WTC11 (cell line): ENCODE measurements at regions not wholly inside any gene's neighbourhood (a gene's known extent, or its start where the extent isn't known, plus 50 kb on each side); places are given as distances from the start of the nearest gene placed in this dataset.

Source experiments
- ATAC-seq: fragments of 200-7000 bp; cut with Tn5 transposase; 2 replicates; pipeline ENCODE4 v1.10.0; 2021; ENCODE audit warnings: mild to moderate bottlenecking, moderate library complexity
- CTCF ChIA-PET: fragments of 300-600 bp; sonication (Branson Sonifier 250); formaldehyde crosslinking; loops from one replicate; lab custom pipeline; 2021; ENCODE audit warnings: antibody characterized with exemption; lab: Charles Lee
- POLR2A ChIA-PET: fragments of 350-600 bp; sonication (Branson Sonifier 250); formaldehyde crosslinking; loops from one replicate; lab custom pipeline; 2021; ENCODE audit warnings: antibody characterized with exemption; lab: Charles Lee
- DNase-seq: peaks from one replicate; pipeline ENCODE4 v3.0.0; 2021; ENCODE audit warnings: low spot score
- H3K27ac Mint-ChIP-seq: 2 replicates; pipeline ENCODE4 v1.8.0; 2021; ENCODE audit warnings: mixed read lengths
- H3K27me3 Mint-ChIP-seq: 2 replicates; pipeline ENCODE4 v1.8.0; 2021; ENCODE audit warnings: low read depth, mild to moderate bottlenecking, moderate library complexity, mixed read lengths
- H3K36me3 Mint-ChIP-seq: 2 replicates; pipeline ENCODE4 v1.8.0; 2021; ENCODE audit warnings: mixed read lengths
- H3K4me1 Mint-ChIP-seq: 2 replicates; pipeline ENCODE4 v1.8.0; 2022; ENCODE audit warnings: mixed read lengths
- H3K4me3 Mint-ChIP-seq: 2 replicates; pipeline ENCODE4 v1.8.0; 2021; ENCODE audit warnings: mild to moderate bottlenecking, moderate library complexity, mixed read lengths
- H3K9me3 Mint-ChIP-seq: 2 replicates; pipeline ENCODE4 v1.8.0; 2021; ENCODE audit warnings: mixed read lengths
- ARID4B ChIP-seq: sonication (generic); formaldehyde crosslinking; IDR thresholded peaks from 2 replicates; pipeline ENCODE4 v1.8.0; 2023; ENCODE audit warnings: missing genetic modification reagents, mild to moderate bottlenecking, borderline replicate concordance
- ATF3 ChIP-seq: sonication (generic); formaldehyde crosslinking; conservative IDR thresholded peaks from 2 replicates; pipeline ENCODE4 v1.8.1; 2022; ENCODE audit warnings: mild to moderate bottlenecking, missing genetic modification reagents
- ELF4 ChIP-seq: sonication (generic); formaldehyde crosslinking; IDR thresholded peaks from 2 replicates; pipeline ENCODE4 v1.8.1; 2022; ENCODE audit warnings: low read depth, mild to moderate bottlenecking, moderate library complexity, missing genetic modification reagents
- FOXJ3 ChIP-seq: sonication (generic); formaldehyde crosslinking; IDR thresholded peaks from 2 replicates; pipeline ENCODE4 v1.9.0; 2021; ENCODE audit warnings: missing genetic modification reagents, mild to moderate bottlenecking, borderline replicate concordance
- FOXP1 ChIP-seq: sonication (generic); formaldehyde crosslinking; IDR thresholded peaks from 2 replicates; pipeline ENCODE4 v1.8.0; 2022; ENCODE audit warnings: missing genetic modification reagents, mild to moderate bottlenecking, moderate library complexity, borderline replicate concordance
- IRF1 ChIP-seq: sonication (generic); formaldehyde crosslinking; IDR thresholded peaks from 2 replicates; pipeline ENCODE4 v1.8.0; 2023; ENCODE audit warnings: missing genetic modification reagents
- MLX ChIP-seq: sonication (generic); formaldehyde crosslinking; IDR thresholded peaks from 2 replicates; pipeline ENCODE4 v1.8.1; 2023; ENCODE audit warnings: mild to moderate bottlenecking, missing genetic modification reagents, moderate library complexity
- MXD4 ChIP-seq: fragments of 250-450 bp; sonication (Bioruptor Pico); IDR thresholded peaks from 2 replicates; pipeline ENCODE4 v1.8.0; 2021; ENCODE audit warnings: mild to moderate bottlenecking, moderate library complexity, borderline replicate concordance
- NR1H2 ChIP-seq: sonication (generic); formaldehyde crosslinking; IDR thresholded peaks from 2 replicates; pipeline ENCODE4 v1.9.0; 2021; ENCODE audit warnings: mild to moderate bottlenecking, moderate library complexity, missing genetic modification reagents
- NR2C2 ChIP-seq: sonication (generic); formaldehyde crosslinking; IDR thresholded peaks from 2 replicates; pipeline ENCODE4 v1.8.0; 2022; ENCODE audit warnings: mild to moderate bottlenecking, missing genetic modification reagents
- PREB ChIP-seq: sonication (generic); formaldehyde crosslinking; IDR thresholded peaks from 2 replicates; pipeline ENCODE4 v1.8.1; 2022; ENCODE audit warnings: mild to moderate bottlenecking, missing genetic modification reagents, moderate library complexity, borderline replicate concordance
- RELA ChIP-seq: sonication (generic); formaldehyde crosslinking; IDR thresholded peaks from 2 replicates; pipeline ENCODE4 v1.8.1; 2022; ENCODE audit warnings: missing genetic modification reagents, mild to moderate bottlenecking, borderline replicate concordance
- RORB ChIP-seq: fragments of 250-450 bp; sonication (Bioruptor Pico); IDR thresholded peaks from 2 replicates; pipeline ENCODE4 v1.9.0; 2021; ENCODE audit warnings: mild to moderate bottlenecking
- STAT6 ChIP-seq: sonication (generic); formaldehyde crosslinking; conservative IDR thresholded peaks from 2 replicates; pipeline ENCODE4 v1.8.1; 2023; ENCODE audit warnings: mild to moderate bottlenecking, low read depth, missing genetic modification reagents, moderate library complexity
- TCF7 ChIP-seq: sonication (generic); formaldehyde crosslinking; IDR thresholded peaks from 2 replicates; pipeline ENCODE4 v1.8.0; 2022; ENCODE audit warnings: mild to moderate bottlenecking, low read depth, missing genetic modification reagents, moderate library complexity
- TEAD1 ChIP-seq: sonication (generic); formaldehyde crosslinking; IDR thresholded peaks from 2 replicates; pipeline ENCODE4 v1.8.0; 2022; ENCODE audit warnings: mild to moderate bottlenecking, missing genetic modification reagents
- ZMAT4 ChIP-seq: fragments of 250-450 bp; sonication (Bioruptor Pico); IDR thresholded peaks from 2 replicates; pipeline ENCODE4 v1.9.0; 2021; ENCODE audit warnings: mild to moderate bottlenecking
- ZNF281 ChIP-seq: sonication (generic); formaldehyde crosslinking; IDR thresholded peaks from 2 replicates; pipeline ENCODE4 v1.8.0; 2023; ENCODE audit warnings: mild to moderate bottlenecking, missing genetic modification reagents
- ZNF396 ChIP-seq: fragments of 250-450 bp; sonication (Bioruptor Pico); IDR thresholded peaks from 2 replicates; pipeline ENCODE4 v1.8.0; 2021; ENCODE audit warnings: mild to moderate bottlenecking, moderate library complexity, borderline replicate concordance
- ZNF423 ChIP-seq: fragments of 250-450 bp; sonication (Bioruptor Pico); IDR thresholded peaks from 2 replicates; pipeline ENCODE4 v2.1.2; 2022; ENCODE audit warnings: mild to moderate bottlenecking, moderate library complexity
- ZNF512 ChIP-seq: sonication (generic); formaldehyde crosslinking; IDR thresholded peaks from 2 replicates; pipeline ENCODE4 v1.8.1; 2022; ENCODE audit warnings: missing genetic modification reagents, borderline replicate concordance

- Mint-ChIP-seq H3K4me1 (no peaks in the 10 kb centered on the region), H3K27ac (no peak overlapping the region), H3K27me3 (peaks cover 100% of the 10 kb centered on the region), H3K9me3 (no peaks in the 10 kb centered on the region), H3K36me3 (no peaks in the 10 kb centered on the region), H3K4me3 (no peak overlapping the region)
- POLR2A ChIA-PET, result no interaction called here
- TF ChIP-seq ZNF423 (CRISPR knock-in tag) (no peak), ELF4 (no peak), NR1H2 (CRISPR knock-in tag) (no peak), FOXJ3 (no peak), ZMAT4 (CRISPR knock-in tag) (no peak), STAT6 (CRISPR knock-in tag) (no peak), ZNF512 (CRISPR knock-in tag) (no peak), ZNF396 (CRISPR knock-in tag) (no peak), TCF7 (CRISPR knock-in tag) (no peak), PREB (CRISPR knock-in tag) (no peak), MLX (no peak), MXD4 (CRISPR knock-in tag) (no peak), NR2C2 (no peak), ATF3 (CRISPR knock-in tag) (no peak), IRF1 (CRISPR knock-in tag) (no peak), TEAD1 (CRISPR knock-in tag) (no peak)
- ATAC-seq, result no peak
- CTCF ChIA-PET, result no interaction called here
- DNase-seq, result no peak
Observed at GRCh38 chr22:22093743-22094142, 111.2 kb upstream of the TOP3B start.

GRCh38 chr22:22092974-22093373 lies 110.4 kb upstream of the TOP3B start:
- H3K27me3 Mint-ChIP-seq, result peaks cover 100% of the 10 kb centered on the region
- ATAC-seq, result no peak
- ChIA-PET POLR2A (no interaction called here), CTCF (no interaction called here)
- H3K4me1 Mint-ChIP-seq, result no peaks in the 10 kb centered on the region
- no peak overlapping the region for H3K4me3 Mint-ChIP-seq
- H3K36me3 Mint-ChIP-seq, result no peaks in the 10 kb centered on the region
- H3K9me3 Mint-ChIP-seq, result no peaks in the 10 kb centered on the region
- DNase-seq, result no peak
- H3K27ac Mint-ChIP-seq, result no peak overlapping the region
- TF ChIP-seq FOXP1 (CRISPR knock-in tag) (no peak), ELF4 (no peak), RELA (no peak), RORB (CRISPR knock-in tag) (no peak), ZNF281 (no peak), ARID4B (CRISPR knock-in tag) (no peak)
